GM12891 (cell line): ENCODE measurements at regions not wholly inside any gene's neighbourhood (a gene's known extent, or its start where the extent isn't known, plus 50 kb on each side); places are given as distances from the start of the nearest gene placed in this dataset.
A peak's percentile ranks its signal among the peaks of the same experiment; 100 is the strongest.
"Not testable (repeated sequence)": the region's sequence is repeated elsewhere in the genome, so short reads cannot be mapped to it uniquely, and the experiment has no call there.

ENCODE experiments used
- DNase-seq: peaks from one replicate; pipeline ENCODE4 v3.0.0; 2011; ENCODE audit warnings: low spot score; ENCODE audit not compliant: insufficient read length
- FAIRE-seq: peaks from 2 replicates; lab custom pipeline; 2011; peaks lifted over from hg19 to GRCh38; lab: Jason Lieb, UNC
- PAX5 ChIP-seq: IDR thresholded peaks from 2 replicates; pipeline ENCODE4 v1.6.1; 2011; ENCODE audit warnings: low read length, moderate library complexity, mild to moderate bottlenecking; ENCODE audit not compliant: insufficient read depth, severe bottlenecking
- POLR2A ChIP-seq: IDR thresholded peaks from 2 replicates; pipeline ENCODE4 v1.6.1; 2011; ENCODE audit warnings: low read depth, low read length, control low read depth
- POLR2AphosphoS5 ChIP-seq: IDR thresholded peaks from 2 replicates; pipeline ENCODE4 v1.6.1; 2011; ENCODE audit warnings: low read depth, low read length, control low read depth
- POU2F2 ChIP-seq: IDR thresholded peaks from 2 replicates; pipeline ENCODE4 v1.6.1; 2011; ENCODE audit warnings: low read depth, mild to moderate bottlenecking, control low read depth, low read length, moderate library complexity
- SPI1 ChIP-seq: IDR thresholded peaks from 2 replicates; pipeline ENCODE4 v1.6.1; 2011; ENCODE audit warnings: low read depth, low read length, control low read depth
- TAF1 ChIP-seq: IDR thresholded peaks from 2 replicates; pipeline ENCODE4 v1.6.1; 2011; ENCODE audit warnings: low read depth, low read length, control low read depth

DNA sequence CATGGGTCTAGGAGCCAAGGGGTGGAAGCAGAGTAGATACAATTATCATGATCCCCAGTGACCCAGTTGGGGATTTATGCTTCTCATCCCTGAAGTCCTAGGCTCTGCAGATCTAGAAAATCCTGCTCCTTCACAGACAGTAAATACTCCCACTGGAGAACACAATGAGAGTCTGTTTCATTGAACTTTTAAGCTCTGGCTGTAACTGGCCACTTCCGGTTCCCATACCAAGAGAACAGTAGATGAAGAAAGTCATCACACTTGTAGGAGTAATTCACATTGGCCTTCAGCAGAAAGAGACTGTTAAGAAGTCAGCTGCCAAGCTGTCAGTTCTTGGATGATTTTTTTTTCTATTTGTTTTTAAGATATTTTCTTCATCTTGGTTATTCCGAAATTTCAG, 597.1 kb downstream of the ACTL7B start:
- TF ChIP-seq TAF1 (no peak), PAX5 (no peak), POLR2AphosphoS5 (no peak), POU2F2 (no peak), POLR2A (no peak), SPI1 (no peak)
- DNase-seq (no peak), FAIRE-seq (no peak)

DNA sequence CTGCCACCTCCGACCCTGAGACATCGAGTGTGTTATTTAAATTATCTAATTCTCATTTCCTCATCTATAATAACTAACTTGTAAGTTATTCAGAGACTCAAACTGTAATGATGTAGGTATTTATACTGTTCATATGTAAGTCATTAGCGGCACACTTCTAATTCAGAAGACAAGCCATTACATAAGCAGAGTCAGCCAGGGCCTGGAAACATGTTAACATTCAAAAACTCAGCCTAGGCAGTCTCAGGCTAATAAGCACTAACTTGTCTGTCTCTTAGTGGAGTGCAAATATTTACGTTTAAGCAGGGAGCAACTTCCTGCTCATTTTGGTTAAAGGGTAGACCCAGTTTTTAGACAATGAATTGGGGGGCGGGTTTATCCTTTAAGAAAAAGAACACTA, 598.4 kb downstream of the ACTL7B start:
- no peak for DNase-seq
- TF ChIP-seq SPI1 (no peak), POLR2AphosphoS5 (no peak), POLR2A (no peak), POU2F2 (no peak), PAX5 (no peak), TAF1 (no peak)
- FAIRE-seq, result no peak

DNA sequence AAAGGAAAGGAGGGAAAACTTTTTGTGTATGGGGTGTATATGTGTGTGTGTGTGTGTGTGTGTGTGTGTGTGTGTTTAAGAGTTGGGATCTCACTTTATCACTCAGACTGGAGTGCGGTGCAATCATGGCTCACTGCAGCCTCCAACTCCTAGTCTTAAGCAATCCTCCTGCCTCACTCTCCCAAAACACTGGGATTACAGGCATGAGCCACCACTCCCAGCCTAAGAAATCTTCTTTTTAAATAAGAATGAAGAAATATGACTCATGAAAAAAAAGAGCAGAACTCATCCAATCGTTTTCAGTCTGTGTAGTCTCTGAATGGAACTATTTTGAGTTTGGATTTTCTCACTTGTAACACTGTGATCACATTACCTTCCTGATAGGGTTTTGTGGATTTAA, 601.5 kb downstream of the ACTL7B start:
- DNase-seq (no peak), FAIRE-seq (no peak)
- TF ChIP-seq TAF1, result no peak
- TF ChIP-seq SPI1, result no peak
- no peak for TF ChIP-seq POLR2AphosphoS5
- TF ChIP-seq POLR2A, result no peak
- no peak for TF ChIP-seq POU2F2
- TF ChIP-seq PAX5, result no peak

DNA sequence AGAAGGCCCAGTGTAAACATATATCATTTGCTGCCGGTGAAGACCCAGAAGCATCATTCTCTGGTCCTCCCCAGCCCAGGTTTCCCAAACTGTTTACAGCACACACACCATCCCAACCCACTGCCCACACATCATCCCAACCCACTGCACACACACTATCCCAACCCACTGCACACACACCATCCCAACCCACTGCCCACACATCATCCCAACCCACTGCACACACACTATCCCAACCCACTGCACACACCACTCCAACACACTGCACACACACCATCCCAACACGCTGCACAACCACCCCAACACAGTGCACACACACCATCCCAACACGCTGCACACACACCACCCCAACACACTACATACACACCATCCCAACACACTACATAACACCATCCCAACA, 608.4 kb downstream of the ACTL7B start:
- FAIRE-seq, result peak; percentile 96
- not testable (repeated sequence) for DNase-seq

DNA sequence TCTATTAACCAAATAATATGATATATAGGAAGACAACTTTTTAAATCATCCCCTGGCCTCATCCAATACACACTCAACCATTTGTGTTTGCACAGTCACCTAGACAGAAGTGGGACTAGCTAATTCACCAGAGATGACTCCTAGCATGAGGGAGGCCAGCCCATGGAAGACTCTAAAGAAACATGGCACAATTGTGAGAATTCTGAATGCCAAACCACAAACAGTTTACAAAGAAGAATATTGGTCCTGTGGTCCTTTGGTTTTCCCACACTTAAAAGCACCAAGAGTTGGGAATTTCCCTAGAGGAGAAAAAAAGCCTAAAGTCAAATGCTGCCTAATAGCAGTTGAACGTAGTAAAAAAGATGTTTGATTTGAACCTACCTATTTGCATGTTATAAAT, 609.9 kb downstream of the ACTL7B start:
- FAIRE-seq (no peak), DNase-seq (no peak)
- TF ChIP-seq POLR2AphosphoS5 (no peak), POU2F2 (no peak), POLR2A (no peak), PAX5 (no peak), TAF1 (no peak), SPI1 (no peak)

DNA sequence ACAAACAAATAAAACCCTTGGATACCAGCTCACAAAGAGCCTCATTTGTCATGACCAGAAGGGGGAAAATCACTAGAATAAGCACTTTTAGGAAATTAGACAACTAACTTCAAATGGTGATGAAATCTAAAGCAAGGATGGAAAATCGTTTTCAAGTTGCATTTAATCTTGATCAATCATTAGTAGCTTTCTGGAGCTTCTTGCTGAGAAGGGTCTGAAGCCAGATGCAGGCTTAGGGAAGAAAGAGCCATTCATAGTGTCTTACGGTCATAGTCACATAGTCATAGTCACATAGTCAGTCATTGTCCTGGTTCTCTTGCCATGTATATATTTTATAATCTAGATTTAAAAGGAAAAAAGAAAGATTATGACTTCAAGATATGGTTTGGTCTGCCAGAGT, 610.5 kb downstream of the ACTL7B start:
- TF ChIP-seq POLR2A (no peak), SPI1 (no peak), PAX5 (no peak), POLR2AphosphoS5 (no peak), POU2F2 (no peak), TAF1 (no peak)
- DNase-seq (no peak), FAIRE-seq (no peak)

DNA sequence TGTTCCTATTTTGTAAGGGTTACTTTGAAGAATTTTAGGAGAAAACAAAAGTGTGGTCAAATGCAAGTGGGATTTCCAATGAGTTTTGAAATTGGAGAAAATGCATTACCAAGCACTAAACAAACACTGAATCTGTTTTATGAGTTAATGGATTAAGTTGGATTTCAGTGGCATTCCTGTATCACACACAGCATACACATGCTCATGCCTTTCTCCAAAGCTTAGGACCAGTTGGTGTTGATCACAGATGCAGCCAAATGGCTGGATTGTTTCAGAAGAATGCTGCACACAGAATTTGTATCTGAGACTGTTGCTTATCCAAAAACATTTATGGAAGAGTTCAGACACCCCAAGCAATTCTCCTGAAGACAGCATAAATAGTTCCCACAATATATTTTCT, 611.1 kb downstream of the ACTL7B start:
- FAIRE-seq, result no peak
- TF ChIP-seq TAF1, result no peak
- no peak for TF ChIP-seq PAX5
- TF ChIP-seq POLR2A, result no peak
- no peak for TF ChIP-seq SPI1
- no peak for TF ChIP-seq POLR2AphosphoS5
- TF ChIP-seq POU2F2, result no peak
- DNase-seq, result no peak

DNA sequence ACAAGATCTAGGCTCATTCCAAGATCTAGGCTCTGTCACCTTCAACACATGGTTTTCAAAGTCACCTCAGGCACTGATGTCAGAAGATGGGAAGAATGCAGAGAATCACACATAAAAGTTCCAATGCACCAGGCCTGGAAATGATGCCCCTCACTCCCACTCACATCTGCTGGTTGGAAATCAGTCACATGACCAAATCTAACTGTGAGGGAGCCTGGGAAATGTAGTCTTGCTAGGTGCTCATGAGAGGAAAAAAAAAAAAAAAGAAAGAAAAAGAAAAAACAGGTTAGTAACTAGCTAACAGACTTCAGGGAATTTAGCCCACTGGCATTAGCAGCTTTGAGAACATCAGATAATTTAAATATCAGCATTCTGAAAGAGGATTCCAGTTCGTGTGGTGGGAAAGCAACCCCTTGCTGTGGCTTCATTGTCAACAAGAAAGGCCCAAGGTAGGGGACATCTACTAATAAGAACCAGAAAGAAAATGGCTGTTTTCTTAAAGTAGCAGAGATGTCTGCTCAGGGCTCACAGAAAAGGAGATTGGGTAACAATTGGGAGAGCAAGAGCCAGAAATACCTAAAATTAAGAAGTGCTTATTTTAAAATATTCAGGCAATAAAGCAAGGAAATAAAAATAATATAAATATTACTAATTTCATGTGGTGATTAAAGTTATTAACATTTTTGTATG, 614.3 kb downstream of the ACTL7B start:
- DNase-seq (no peak), FAIRE-seq (no peak)

DNA sequence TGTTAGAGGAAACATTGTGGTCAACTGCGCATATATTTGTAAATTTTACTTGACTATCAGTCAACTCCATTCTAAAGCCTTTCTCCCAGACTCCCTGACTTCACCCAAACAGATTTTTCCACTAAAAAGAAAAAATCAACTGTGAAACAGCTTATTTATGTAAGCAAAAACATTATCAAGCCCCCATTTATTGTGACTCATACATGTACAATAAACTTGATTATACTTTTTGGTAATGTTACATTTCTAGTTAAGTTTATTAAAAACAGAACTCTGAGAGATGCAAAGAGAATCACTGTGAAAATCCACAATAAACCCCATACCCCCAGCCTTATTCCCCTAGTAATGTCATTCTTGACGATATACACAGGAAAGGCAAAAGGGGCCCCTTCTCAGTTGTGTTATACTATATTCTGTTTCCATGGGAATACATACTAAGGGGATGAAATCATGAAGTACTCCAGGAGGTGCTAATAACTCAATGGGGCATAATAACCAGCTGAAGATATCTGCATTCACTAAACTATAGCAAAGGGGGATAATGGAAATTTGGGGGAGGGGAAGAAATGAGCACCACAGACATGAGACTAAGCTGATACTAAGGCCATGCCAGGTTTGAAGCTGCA, 616.0 kb downstream of the ACTL7B start:
- no peak for TF ChIP-seq TAF1
- TF ChIP-seq SPI1, result no peak
- TF ChIP-seq POLR2AphosphoS5, result no peak
- no peak for TF ChIP-seq POLR2A
- TF ChIP-seq PAX5, result no peak
- TF ChIP-seq POU2F2, result no peak
- DNase-seq, result no peak
- no peak for FAIRE-seq

More for the DNA sequence above, 614.3 kb downstream of the ACTL7B start:
- TF ChIP-seq POU2F2, result no peak
- TF ChIP-seq PAX5, result no peak
- TF ChIP-seq POLR2AphosphoS5, result no peak
- no peak for TF ChIP-seq POLR2A
- no peak for TF ChIP-seq SPI1
- no peak for TF ChIP-seq TAF1

DNA sequence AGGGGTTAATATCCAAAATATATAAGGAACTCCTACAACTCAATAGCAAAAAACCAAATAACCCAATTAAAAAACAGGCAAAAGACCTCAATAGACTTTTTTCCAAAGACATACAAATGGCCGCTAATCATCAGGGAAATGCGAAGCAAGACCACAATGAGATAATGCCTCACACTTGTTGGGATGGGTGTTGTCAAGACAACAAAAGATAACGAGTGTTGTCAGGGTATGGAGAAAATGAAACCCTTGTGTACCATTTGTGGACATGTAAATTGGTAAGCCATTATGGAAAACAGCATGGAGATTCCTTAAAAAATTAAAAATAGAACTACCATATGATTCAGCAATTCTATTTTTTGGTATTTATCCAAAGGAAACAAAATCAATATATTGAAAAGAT, 620.2 kb downstream of the ACTL7B start:
- TF ChIP-seq SPI1, result no peak
- no peak for TF ChIP-seq POLR2AphosphoS5
- TF ChIP-seq POLR2A, result no peak
- no peak for TF ChIP-seq POU2F2
- TF ChIP-seq TAF1, result no peak
- TF ChIP-seq PAX5, result no peak
- DNase-seq (no peak), FAIRE-seq (no peak)

DNA sequence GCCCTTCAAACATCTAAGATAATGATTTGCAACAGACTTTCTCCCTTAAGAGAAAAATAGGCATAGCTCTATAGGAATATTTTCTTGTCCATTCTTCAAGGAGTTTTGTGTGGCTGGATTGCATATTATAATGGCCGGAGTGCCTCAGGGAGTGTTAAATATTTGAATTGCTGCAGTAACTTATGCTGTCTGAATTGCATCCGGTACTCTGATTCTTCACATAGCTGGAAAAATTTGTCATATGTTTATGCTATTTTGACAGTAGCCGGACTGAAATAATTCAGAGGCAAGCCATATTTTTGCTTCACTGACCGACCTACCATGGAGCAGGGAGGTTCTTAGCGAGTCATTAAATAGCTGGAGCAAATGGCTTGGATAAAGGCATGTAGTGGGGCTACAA, 621.0 kb downstream of the ACTL7B start:
- FAIRE-seq (no peak), DNase-seq (no peak)
- TF ChIP-seq POLR2AphosphoS5 (no peak), SPI1 (no peak), POU2F2 (no peak), TAF1 (no peak), POLR2A (no peak)
